ENCODE measurements at regions not wholly inside any gene's neighbourhood (a gene's known extent, or its start where the extent isn't known, plus 50 kb on each side); places are given as distances from the start of the nearest gene placed in this dataset.

GRCh38 chr13:107348925-107349324 lies 781.0 kb upstream of the ARGLU1 start:
- Histone ChIP-seq H3K27ac (ENCODE audit: low read length) (no peak overlapping the region), H3K4me2 (ENCODE audit: low read length) (no peak overlapping the region), H3K4me3 (ENCODE audit: low read length) (no peak overlapping the region), H4K20me1 (ENCODE audit: low read length) (no peaks in the 10 kb centered on the region), H3K79me2 (ENCODE audit: low read length) (no peaks in the 10 kb centered on the region), H3K27me3 (ENCODE audit: low read length) (no peaks in the 10 kb centered on the region), H3K9ac (ENCODE audit: low read length) (no peak overlapping the region), H3K4me1 (ENCODE audit: insufficient read depth, low read length) (no peaks in the 10 kb centered on the region), H3K9me3 (ENCODE audit: low read length) (no peaks in the 10 kb centered on the region), H3F3A (ENCODE audit: low read length, unreplicated experiment) (no peaks in the 10 kb centered on the region), H2AFZ (ENCODE audit: low read length) (no peak overlapping the region), H3K9me2 (replicated peaks; ENCODE audit: low read length) (no peaks in the 10 kb centered on the region), H3K36me3 (ENCODE audit: low read depth, low read length) (no peaks in the 10 kb centered on the region)
- no TSS peak for BruUV-seq (replicated peaks)
- DNase-seq (peak; percentile 23), ATAC-seq (peak; percentile 55)
- TF ChIP-seq CTCF (conservative IDR thresholded peaks at IDR 0.05; ENCODE audit: low read depth, low read length) = no peak
- no peak for TF ChIP-seq EZH2 (IDR thresholded peaks at IDR 0.05; ENCODE audit: low read length, unreplicated experiment)
- no peak for TF ChIP-seq EZH2phosphoT487 (IDR thresholded peaks at IDR 0.05; ENCODE audit: borderline replicate concordance, low read length)
- intact Hi-C loops (cut with micrococcal nuclease) = no loop called here
- ChIA-PET POLR2A (ENCODE audit: unreplicated experiment) (no interaction called here), CTCF (no interaction called here)

GRCh38 chr13:107348471-107348870 lies 780.5 kb upstream of the ARGLU1 start:
- Histone ChIP-seq H3K4me3 (ENCODE audit: low read length) (no peak overlapping the region), H4K20me1 (ENCODE audit: low read length) (no peaks in the 10 kb centered on the region), H2AFZ (ENCODE audit: low read length) (no peak overlapping the region), H3F3A (ENCODE audit: low read length, unreplicated experiment) (no peaks in the 10 kb centered on the region), H3K27ac (ENCODE audit: low read length) (no peak overlapping the region), H3K9me3 (ENCODE audit: low read length) (no peaks in the 10 kb centered on the region), H3K4me1 (ENCODE audit: insufficient read depth, low read length) (no peaks in the 10 kb centered on the region), H3K79me2 (ENCODE audit: low read length) (no peaks in the 10 kb centered on the region), H3K27me3 (ENCODE audit: low read length) (no peaks in the 10 kb centered on the region), H3K4me2 (ENCODE audit: low read length) (no peak overlapping the region), H3K9ac (ENCODE audit: low read length) (no peak overlapping the region), H3K36me3 (ENCODE audit: low read depth, low read length) (no peaks in the 10 kb centered on the region), H3K9me2 (replicated peaks; ENCODE audit: low read length) (no peaks in the 10 kb centered on the region)
- ChIA-PET POLR2A (ENCODE audit: unreplicated experiment) (no interaction called here), CTCF (no interaction called here)
- BruUV-seq (replicated peaks) = no TSS peak
- TF ChIP-seq CTCF (conservative IDR thresholded peaks at IDR 0.05; ENCODE audit: low read depth, low read length) (no peak), EZH2 (IDR thresholded peaks at IDR 0.05; ENCODE audit: low read length, unreplicated experiment) (no peak), EZH2phosphoT487 (IDR thresholded peaks at IDR 0.05; ENCODE audit: borderline replicate concordance, low read length) (no peak)
- intact Hi-C loops (cut with micrococcal nuclease) = no loop called here
- DNase-seq (peak; percentile 9), ATAC-seq (peak; percentile 53; the same call in 1 of the 2 replicates)

- CTCF ChIA-PET = no interaction called here
- DNase-seq = no peak
- no peaks in the 10 kb centered on the region for H4K20me1 ChIP-seq (ENCODE audit: low read length)
- H3K4me2 ChIP-seq (ENCODE audit: low read length) = no peak overlapping the region
- H3K4me3 ChIP-seq (ENCODE audit: low read length) = no peak overlapping the region
- POLR2A ChIA-PET (ENCODE audit: unreplicated experiment) = no interaction called here
- no peaks in the 10 kb centered on the region for H3F3A ChIP-seq (ENCODE audit: low read length, unreplicated experiment)
- H3K9ac ChIP-seq (ENCODE audit: low read length) = no peak overlapping the region
- no peaks in the 10 kb centered on the region for H3K79me2 ChIP-seq (ENCODE audit: low read length)
- no TSS peak for BruUV-seq (replicated peaks)
- H3K9me3 ChIP-seq (ENCODE audit: low read length) = no peaks in the 10 kb centered on the region
- ATAC-seq = no peak
- H3K27ac ChIP-seq (ENCODE audit: low read length) = no peak overlapping the region
- no peaks in the 10 kb centered on the region for H3K4me1 ChIP-seq (ENCODE audit: insufficient read depth, low read length)
- H3K36me3 ChIP-seq (ENCODE audit: low read depth, low read length) = no peaks in the 10 kb centered on the region
- no peak for TF ChIP-seq EZH2phosphoT487 (IDR thresholded peaks at IDR 0.05; ENCODE audit: borderline replicate concordance, low read length)
- no peak for TF ChIP-seq EZH2 (IDR thresholded peaks at IDR 0.05; ENCODE audit: low read length, unreplicated experiment)
- no peak for TF ChIP-seq CTCF (conservative IDR thresholded peaks at IDR 0.05; ENCODE audit: low read depth, low read length)
- no peak overlapping the region for H2AFZ ChIP-seq (ENCODE audit: low read length)
- H3K27me3 ChIP-seq (ENCODE audit: low read length) = no peaks in the 10 kb centered on the region
- intact Hi-C loops (cut with micrococcal nuclease) = no loop called here
- no peaks in the 10 kb centered on the region for H3K9me2 ChIP-seq (replicated peaks; ENCODE audit: low read length)
Observed at GRCh38 chr13:107347641-107348369, 779.9 kb upstream of the ARGLU1 start.

Data from PC-3 (cell line).